RCC 7860 (cell line): ENCODE measurements at regions not wholly inside any gene's neighbourhood (a gene's known extent, or its start where the extent isn't known, plus 50 kb on each side); places are given as distances from the start of the nearest gene placed in this dataset.
"Not testable (repeated sequence)": the region's sequence is repeated elsewhere in the genome, so short reads cannot be mapped to it uniquely, and the experiment has no call there.

Experiments used
- DNase-seq: peaks from one replicate; pipeline ENCODE4 v3.0.0-alpha.2; 2015; ENCODE audit warnings: low spot score
- FAIRE-seq: peaks from 2 replicates; lab custom pipeline; 2012; peaks lifted over from hg19 to GRCh38; lab: Jason Lieb, UNC

GRCh38 chr15:62495670-62496614 is 330.9 kb upstream of the C2CD4B start:
- DNase-seq, result no peak
- FAIRE-seq, result no peak

- no peak for DNase-seq
- FAIRE-seq, result no peak
These were observed 332.3 kb upstream of the C2CD4B start for GRCh38 chr15:62497356-62497755.

- FAIRE-seq (no peak), DNase-seq (no peak)
These were observed 333.2 kb upstream of the C2CD4B start for GRCh38 chr15:62498278-62498677.

- FAIRE-seq (no peak), DNase-seq (no peak)
These were observed 333.6 kb upstream of the C2CD4B start for GRCh38 chr15:62498712-62499111.

GRCh38 chr15:62500325-62500724 is 335.2 kb upstream of the C2CD4B start:
- DNase-seq (no peak), FAIRE-seq (no peak)

GRCh38 chr15:62502451-62502850 is 337.4 kb upstream of the C2CD4B start:
- FAIRE-seq (no peak), DNase-seq (no peak)

- FAIRE-seq (no peak), DNase-seq (peak; percentile 25)
These were observed 338.4 kb upstream of the C2CD4B start for GRCh38 chr15:62503451-62503850.

- DNase-seq (no peak), FAIRE-seq (no peak)
These were observed 340.7 kb upstream of the C2CD4B start for GRCh38 chr15:62505762-62506161.

GRCh38 chr15:62506217-62506805 is 341.2 kb upstream of the C2CD4B start:
- DNase-seq, result no peak
- no peak for FAIRE-seq

GRCh38 chr15:62509395-62509958 is 344.4 kb upstream of the C2CD4B start:
- DNase-seq (no peak), FAIRE-seq (no peak)

- no peak for FAIRE-seq
- DNase-seq, result no peak
These were observed 345.7 kb upstream of the C2CD4B start for GRCh38 chr15:62510791-62511190.

GRCh38 chr15:62512904-62513303 is 347.8 kb upstream of the C2CD4B start:
- FAIRE-seq (no peak), DNase-seq (no peak)

GRCh38 chr15:62513893-62514292 is 348.8 kb upstream of the C2CD4B start:
- FAIRE-seq, result no peak

GRCh38 chr15:62515696-62516395 is 350.8 kb upstream of the C2CD4B start:
- no peak for FAIRE-seq
- DNase-seq, result no peak

More at GRCh38 chr15:62513893-62514292, 348.8 kb upstream of the C2CD4B start:
- DNase-seq, result no peak

GRCh38 chr15:62517541-62517940 is 352.5 kb upstream of the C2CD4B start:
- no peak for FAIRE-seq

GRCh38 chr15:62518666-62519065 is 353.6 kb upstream of the C2CD4B start:
- FAIRE-seq, DNase-seq: not testable (repeated sequence)

More at GRCh38 chr15:62517541-62517940, 352.5 kb upstream of the C2CD4B start:
- no peak for DNase-seq

GRCh38 chr15:62519900-62520299 is 354.8 kb upstream of the C2CD4B start:
- FAIRE-seq (no peak), DNase-seq (no peak)

- FAIRE-seq, result no peak
These were observed 355.8 kb upstream of the C2CD4B start for GRCh38 chr15:62520887-62521286.

GRCh38 chr15:62521396-62521795 is 356.3 kb upstream of the C2CD4B start:
- DNase-seq, result no peak
- no peak for FAIRE-seq

More at GRCh38 chr15:62520887-62521286, 355.8 kb upstream of the C2CD4B start:
- no peak for DNase-seq

GRCh38 chr15:62524848-62525247 is 359.8 kb upstream of the C2CD4B start:
- no peak for FAIRE-seq
- DNase-seq, result no peak

GRCh38 chr15:62527387-62527786 is 362.3 kb upstream of the C2CD4B start:
- no peak for DNase-seq

More at GRCh38 chr15:62527387-62527786, 362.3 kb upstream of the C2CD4B start:
- no peak for FAIRE-seq
